ENCODE measurements at regions not wholly inside any gene's neighbourhood (a gene's known extent, or its start where the extent isn't known, plus 50 kb on each side); places are given as distances from the start of the nearest gene placed in this dataset.

GRCh38 chr7:45244981-45245380 lies 87.4 kb downstream of the RAMP3 start:
- WGBS: 97% methylated on average over 2 of the region's 2 CpGs
- H3K9me3 ChIP-seq: no peaks in the 10 kb centered on the region
- H3K4me1 ChIP-seq: no peaks in the 10 kb centered on the region
- no peak for DNase-seq (ENCODE audit: low spot score in 2 of 2)
- no peak overlapping the region for H3K4me3 ChIP-seq
- peaks cover 3% of the 10 kb centered on the region for H3K27me3 ChIP-seq
- no peaks in the 10 kb centered on the region for H3K36me3 ChIP-seq
- TF ChIP-seq POLR2AphosphoS5 (IDR thresholded peaks at IDR 0.05) (no peak), EP300 (IDR thresholded peaks at IDR 0.05) (no peak), CTCF (IDR thresholded peaks at IDR 0.05) (no peak), POLR2A (IDR thresholded peaks at IDR 0.05) (no peak)
- H3K27ac ChIP-seq: no peak overlapping the region

GRCh38 chr7:45246339-45246738 lies 88.7 kb downstream of the RAMP3 start:
- H3K4me1 ChIP-seq: no peaks in the 10 kb centered on the region
- TF ChIP-seq EP300 (IDR thresholded peaks at IDR 0.05): no peak
- no peak for TF ChIP-seq POLR2A (IDR thresholded peaks at IDR 0.05)
- TF ChIP-seq CTCF (IDR thresholded peaks at IDR 0.05): no peak
- TF ChIP-seq POLR2AphosphoS5 (IDR thresholded peaks at IDR 0.05): no peak

GRCh38 chr7:45252248-45252647 lies 94.7 kb downstream of the RAMP3 start:
- H3K36me3 ChIP-seq: no peaks in the 10 kb centered on the region
- no peak overlapping the region for H3K4me3 ChIP-seq
- peaks cover 12% of the 10 kb centered on the region for H3K27me3 ChIP-seq
- H3K9me3 ChIP-seq: no peaks in the 10 kb centered on the region
- 48% methylated on average over 6 of the region's 6 CpGs for WGBS
- H3K4me1 ChIP-seq: no peaks in the 10 kb centered on the region
- no peak for TF ChIP-seq POLR2A (IDR thresholded peaks at IDR 0.05)
- TF ChIP-seq EP300 (IDR thresholded peaks at IDR 0.05): no peak
- H3K27ac ChIP-seq: no peak overlapping the region
- no peak for DNase-seq (ENCODE audit: low spot score in 2 of 2)

More at GRCh38 chr7:45246339-45246738, 88.7 kb downstream of the RAMP3 start:
- Histone ChIP-seq H3K27me3 (peaks cover 6% of the 10 kb centered on the region), H3K27ac (no peak overlapping the region), H3K4me3 (no peak overlapping the region), H3K9me3 (no peaks in the 10 kb centered on the region), H3K36me3 (no peaks in the 10 kb centered on the region)
- WGBS: 69% methylated on average over 3 of the region's 3 CpGs
- no peak for DNase-seq (ENCODE audit: low spot score in 2 of 2)

- no peak for DNase-seq (ENCODE audit: low spot score in 2 of 2)
- H3K36me3 ChIP-seq: no peaks in the 10 kb centered on the region
- H3K27ac ChIP-seq: no peak overlapping the region
- H3K27me3 ChIP-seq: peaks cover 12% of the 10 kb centered on the region
- no peak overlapping the region for H3K4me3 ChIP-seq
- H3K9me3 ChIP-seq: no peaks in the 10 kb centered on the region
- no peaks in the 10 kb centered on the region for H3K4me1 ChIP-seq
- no peak for TF ChIP-seq CTCF (IDR thresholded peaks at IDR 0.05)
- no peak for TF ChIP-seq POLR2AphosphoS5 (IDR thresholded peaks at IDR 0.05)
- no peak for TF ChIP-seq POLR2A (IDR thresholded peaks at IDR 0.05)
- TF ChIP-seq EP300 (IDR thresholded peaks at IDR 0.05): no peak
Measured at GRCh38 chr7:45252857-45253256, 95.3 kb downstream of the RAMP3 start.

- Histone ChIP-seq H3K4me3 (no peak overlapping the region), H3K9me3 (no peaks in the 10 kb centered on the region), H3K27ac (no peak overlapping the region), H3K36me3 (no peaks in the 10 kb centered on the region), H3K27me3 (peaks cover 12% of the 10 kb centered on the region), H3K4me1 (no peaks in the 10 kb centered on the region)
- 64% methylated on average over 1 of the region's 1 CpG for WGBS
- DNase-seq (ENCODE audit: low spot score in 2 of 2): no peak
- no peak for TF ChIP-seq POLR2AphosphoS5 (IDR thresholded peaks at IDR 0.05)
- TF ChIP-seq POLR2A (IDR thresholded peaks at IDR 0.05): no peak
- TF ChIP-seq CTCF (IDR thresholded peaks at IDR 0.05): no peak
- TF ChIP-seq EP300 (IDR thresholded peaks at IDR 0.05): no peak
Measured at GRCh38 chr7:45253368-45253767, 95.8 kb downstream of the RAMP3 start.

GRCh38 chr7:45255187-45255586 lies 97.6 kb downstream of the RAMP3 start:
- DNase-seq (ENCODE audit: low spot score in 2 of 2): no peak
- TF ChIP-seq CTCF (IDR thresholded peaks at IDR 0.05): no peak
- no peak for TF ChIP-seq EP300 (IDR thresholded peaks at IDR 0.05)
- TF ChIP-seq POLR2A (IDR thresholded peaks at IDR 0.05): no peak
- TF ChIP-seq POLR2AphosphoS5 (IDR thresholded peaks at IDR 0.05): no peak
- Histone ChIP-seq H3K36me3 (no peaks in the 10 kb centered on the region), H3K27ac (no peak overlapping the region), H3K27me3 (peaks cover 26% of the 10 kb centered on the region), H3K4me1 (no peaks in the 10 kb centered on the region), H3K4me3 (no peak overlapping the region), H3K9me3 (no peaks in the 10 kb centered on the region)
- WGBS: 92% methylated on average over 7 of the region's 7 CpGs

Data from suprapubic skin (tissue), 4 donors.